ENCODE measurements at regions not wholly inside any gene's neighbourhood (a gene's known extent, or its start where the extent isn't known, plus 50 kb on each side); places are given as distances from the start of the nearest gene placed in this dataset.

DNA sequence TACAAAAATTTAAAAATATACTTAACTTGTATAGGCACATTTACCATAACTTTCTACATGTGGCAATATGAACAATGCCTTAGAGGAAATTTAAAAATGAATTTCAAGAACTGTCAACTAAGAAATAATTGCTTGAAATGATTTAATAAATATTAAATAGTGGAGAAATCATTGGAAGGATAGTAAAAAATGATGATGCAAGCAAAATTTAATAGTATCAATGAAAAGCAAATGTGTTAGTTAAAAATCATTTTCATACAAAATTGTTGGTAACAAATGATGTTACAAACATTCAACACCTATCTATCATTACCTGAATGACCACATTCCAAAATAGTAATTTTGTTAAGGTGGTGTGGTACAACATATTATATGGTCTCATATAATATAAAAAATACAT, 331.0 kb downstream of the HAO1 start:
- H3K9ac ChIP-seq (ENCODE audit: low read length), result no peak overlapping the region
- no peaks in the 10 kb centered on the region for H3K9me3 ChIP-seq (ENCODE audit: control insufficient read depth, low read depth, low read length)
- H3K36me3 ChIP-seq (ENCODE audit: control insufficient read depth, low read depth, low read length), result no peaks in the 10 kb centered on the region
- H3K4me3 ChIP-seq (ENCODE audit: low read length), result no peak overlapping the region
- H3K27me3 ChIP-seq (ENCODE audit: control insufficient read depth, insufficient read depth, low read length), result no peaks in the 10 kb centered on the region
- H3K27ac ChIP-seq (ENCODE audit: low read length), result no peak overlapping the region
- no peaks in the 10 kb centered on the region for H3K4me1 ChIP-seq (ENCODE audit: control insufficient read depth, low read depth, low read length)

DNA sequence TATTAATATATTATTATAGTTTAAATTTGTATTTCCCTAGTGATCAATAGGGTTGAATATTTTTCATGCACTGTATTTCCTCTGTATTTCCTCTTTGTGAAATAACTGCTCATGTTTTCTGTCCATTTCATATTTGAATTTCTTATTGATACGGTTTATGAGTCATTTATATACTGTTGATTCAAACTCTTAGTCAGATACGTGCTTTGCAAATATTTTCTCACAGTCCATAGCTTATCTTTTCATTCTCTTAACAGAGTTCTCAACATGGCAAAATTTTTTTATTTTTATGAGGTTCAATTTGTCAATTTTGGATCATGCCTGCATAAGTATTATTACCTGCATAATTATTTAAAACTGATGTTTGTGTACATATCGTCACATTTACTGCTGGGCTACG, 329.6 kb downstream of the HAO1 start:
- H3K36me3 ChIP-seq (ENCODE audit: control insufficient read depth, low read depth, low read length), result no peaks in the 10 kb centered on the region

DNA sequence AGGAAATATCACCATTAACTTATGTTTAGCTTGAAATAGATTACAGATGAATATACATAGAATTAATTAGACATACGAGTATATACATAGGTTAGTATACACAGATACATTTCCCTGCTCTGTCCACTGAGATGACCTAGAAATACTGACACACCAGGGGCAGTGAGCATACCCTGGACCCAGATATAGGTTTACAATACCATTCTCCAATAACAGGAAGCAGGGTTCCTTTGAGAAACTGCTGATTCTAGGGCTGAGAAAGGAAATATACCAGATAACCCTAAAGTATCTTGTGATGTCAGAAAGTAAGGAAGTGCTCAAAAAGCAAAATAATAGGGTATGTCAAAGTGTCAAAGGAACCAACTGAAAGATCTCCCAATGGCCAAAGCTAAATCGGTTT, 322.5 kb downstream of the HAO1 start:
- Histone ChIP-seq H3K27me3 (ENCODE audit: control insufficient read depth, insufficient read depth, low read length) (no peaks in the 10 kb centered on the region), H3K36me3 (ENCODE audit: control insufficient read depth, low read depth, low read length) (no peaks in the 10 kb centered on the region)

More for the DNA sequence above, 329.6 kb downstream of the HAO1 start:
- no peak overlapping the region for H3K9ac ChIP-seq (ENCODE audit: low read length)
- H3K4me1 ChIP-seq (ENCODE audit: control insufficient read depth, low read depth, low read length), result no peaks in the 10 kb centered on the region
- no peak overlapping the region for H3K27ac ChIP-seq (ENCODE audit: low read length)
- no peaks in the 10 kb centered on the region for H3K9me3 ChIP-seq (ENCODE audit: control insufficient read depth, low read depth, low read length)
- no peak overlapping the region for H3K4me3 ChIP-seq (ENCODE audit: low read length)
- no peaks in the 10 kb centered on the region for H3K27me3 ChIP-seq (ENCODE audit: control insufficient read depth, insufficient read depth, low read length)

DNA sequence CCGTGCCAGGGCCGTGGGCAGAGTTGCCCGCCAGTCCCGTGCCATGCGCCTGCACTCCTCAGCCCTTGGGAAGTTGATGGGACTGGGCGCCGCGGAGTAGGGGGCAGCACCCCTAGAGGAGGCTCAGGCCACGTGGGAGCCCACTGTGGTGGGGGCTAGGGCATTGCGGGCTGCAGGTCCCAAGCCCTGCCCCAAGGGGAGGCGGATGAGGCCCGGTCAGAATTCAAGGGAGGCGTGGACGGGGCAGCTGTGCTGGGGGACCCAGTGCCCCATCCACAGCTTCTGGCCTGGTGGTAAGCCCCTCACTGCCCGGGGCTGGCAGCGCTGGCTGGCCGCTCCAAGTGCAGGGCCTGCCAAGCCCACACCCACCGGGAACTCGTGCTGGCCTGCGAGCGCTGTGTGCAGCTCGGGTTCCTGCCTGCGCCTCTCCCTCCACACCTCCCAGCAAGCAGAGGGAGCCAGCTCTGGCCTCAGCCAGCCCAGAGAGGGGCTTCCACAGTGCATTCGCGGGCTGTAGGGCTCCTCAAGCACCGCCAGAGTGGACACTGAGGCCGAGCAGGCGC, 317.8 kb downstream of the HAO1 start:
- Histone ChIP-seq H3K9me3 (ENCODE audit: control insufficient read depth, low read depth, low read length) (no peaks in the 10 kb centered on the region), H3K36me3 (ENCODE audit: control insufficient read depth, low read depth, low read length) (no peaks in the 10 kb centered on the region), H3K9ac (ENCODE audit: low read length) (no peak overlapping the region), H3K27ac (ENCODE audit: low read length) (no peak overlapping the region), H3K27me3 (ENCODE audit: control insufficient read depth, insufficient read depth, low read length) (no peaks in the 10 kb centered on the region), H3K4me3 (ENCODE audit: low read length) (no peak overlapping the region), H3K4me1 (ENCODE audit: control insufficient read depth, low read depth, low read length) (no peaks in the 10 kb centered on the region)

More for the DNA sequence above, 322.5 kb downstream of the HAO1 start:
- no peak overlapping the region for H3K9ac ChIP-seq (ENCODE audit: low read length)
- H3K4me3 ChIP-seq (ENCODE audit: low read length), result no peak overlapping the region
- no peak overlapping the region for H3K27ac ChIP-seq (ENCODE audit: low read length)
- no peaks in the 10 kb centered on the region for H3K4me1 ChIP-seq (ENCODE audit: control insufficient read depth, low read depth, low read length)
- H3K9me3 ChIP-seq (ENCODE audit: control insufficient read depth, low read depth, low read length), result no peaks in the 10 kb centered on the region

DNA sequence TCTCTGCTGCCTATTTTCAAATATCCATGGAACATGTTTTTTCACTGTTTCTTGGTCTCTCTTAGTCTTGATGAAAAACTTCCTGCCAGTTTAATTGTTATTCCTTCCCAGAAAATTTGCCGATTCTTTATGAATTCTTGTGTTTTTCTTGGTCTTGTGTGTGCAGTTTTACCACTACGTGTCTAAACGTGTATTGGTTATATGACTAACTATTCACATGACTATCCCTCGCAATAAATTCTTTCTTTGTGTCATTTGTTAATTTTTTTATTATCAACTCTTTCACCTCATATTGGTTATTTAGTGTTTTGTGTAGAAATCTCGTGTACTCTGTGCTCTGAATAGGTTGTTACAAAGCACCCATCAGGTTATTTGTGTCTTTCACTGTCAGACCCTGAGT, 315.4 kb downstream of the HAO1 start:
- H3K9ac ChIP-seq (ENCODE audit: low read length), result no peak overlapping the region
- H3K27ac ChIP-seq (ENCODE audit: low read length), result no peak overlapping the region
- no peaks in the 10 kb centered on the region for H3K9me3 ChIP-seq (ENCODE audit: control insufficient read depth, low read depth, low read length)
- H3K36me3 ChIP-seq (ENCODE audit: control insufficient read depth, low read depth, low read length), result no peaks in the 10 kb centered on the region
- H3K27me3 ChIP-seq (ENCODE audit: control insufficient read depth, insufficient read depth, low read length), result no peaks in the 10 kb centered on the region
- no peak overlapping the region for H3K4me3 ChIP-seq (ENCODE audit: low read length)
- H3K4me1 ChIP-seq (ENCODE audit: control insufficient read depth, low read depth, low read length), result no peaks in the 10 kb centered on the region

DNA sequence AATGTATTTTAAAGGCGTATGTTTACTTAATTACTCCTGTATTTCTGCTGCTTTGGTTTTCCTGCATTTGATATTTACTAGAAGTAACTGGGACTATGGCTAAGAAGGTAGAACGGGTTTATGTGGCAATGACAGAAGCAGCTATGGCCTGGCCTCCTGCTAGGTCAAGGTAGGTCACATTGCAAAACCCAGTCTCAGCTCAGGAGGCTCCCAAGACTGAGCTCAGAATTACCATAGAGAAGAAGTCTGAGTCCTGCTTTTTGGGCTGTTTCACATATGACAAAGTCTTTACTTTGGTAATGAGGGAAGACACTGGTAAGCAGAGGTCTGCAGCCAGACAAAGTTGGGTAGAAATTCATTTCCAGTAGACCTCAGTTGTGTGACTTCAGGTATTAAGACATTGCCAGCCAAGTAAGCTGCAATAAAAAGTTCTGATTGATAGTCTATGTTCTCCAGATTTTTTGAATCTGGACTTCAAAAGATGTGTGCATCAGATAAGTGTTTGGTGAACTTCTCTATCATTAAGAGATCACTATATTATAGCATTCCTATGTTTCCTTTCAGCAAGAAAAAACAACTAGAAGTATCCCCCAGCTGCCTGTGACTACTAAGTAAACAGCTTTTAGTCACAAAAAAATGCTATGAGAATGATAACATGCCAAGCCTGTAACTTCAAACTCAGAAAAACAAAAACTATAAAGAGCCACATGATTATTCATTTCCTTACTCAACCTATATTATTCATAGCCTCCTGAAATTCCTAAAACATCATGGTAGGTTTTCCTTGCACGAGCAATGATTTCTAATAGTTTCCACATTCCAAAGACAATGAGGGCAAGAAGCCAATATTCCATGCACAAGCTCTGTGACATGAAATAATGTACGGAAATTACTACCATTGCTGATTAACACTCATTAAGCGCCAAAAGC, 312.3 kb downstream of the HAO1 start:
- Histone ChIP-seq H3K27me3 (ENCODE audit: control insufficient read depth, insufficient read depth, low read length) (no peaks in the 10 kb centered on the region), H3K4me3 (ENCODE audit: low read length) (no peak overlapping the region), H3K27ac (ENCODE audit: low read length) (no peak overlapping the region), H3K9ac (ENCODE audit: low read length) (no peak overlapping the region), H3K9me3 (ENCODE audit: control insufficient read depth, low read depth, low read length) (no peaks in the 10 kb centered on the region), H3K4me1 (ENCODE audit: control insufficient read depth, low read depth, low read length) (no peaks in the 10 kb centered on the region), H3K36me3 (ENCODE audit: control insufficient read depth, low read depth, low read length) (no peaks in the 10 kb centered on the region)

DNA sequence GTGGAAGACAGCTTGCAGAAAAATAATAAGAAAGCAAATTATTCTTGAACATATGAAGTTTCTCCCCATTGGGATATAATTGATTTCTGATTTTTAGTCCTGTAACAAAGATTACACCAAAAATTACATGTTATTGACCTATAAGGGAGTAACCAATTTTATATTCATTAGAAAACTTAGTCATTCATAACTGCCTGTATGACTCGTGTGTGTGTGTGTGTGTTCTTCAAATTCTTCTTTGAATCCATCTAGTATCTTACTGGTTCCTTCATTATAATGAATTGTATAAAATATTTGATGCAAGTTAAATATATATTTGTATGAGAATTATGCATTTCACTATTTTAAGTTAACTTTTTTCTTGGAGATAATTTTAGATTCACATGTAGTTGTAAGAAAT, 310.4 kb downstream of the HAO1 start:
- Histone ChIP-seq H3K4me1 (ENCODE audit: control insufficient read depth, low read depth, low read length) (no peaks in the 10 kb centered on the region), H3K9ac (ENCODE audit: low read length) (no peak overlapping the region), H3K9me3 (ENCODE audit: control insufficient read depth, low read depth, low read length) (no peaks in the 10 kb centered on the region), H3K4me3 (ENCODE audit: low read length) (no peak overlapping the region), H3K27me3 (ENCODE audit: control insufficient read depth, insufficient read depth, low read length) (no peaks in the 10 kb centered on the region), H3K27ac (ENCODE audit: low read length) (no peak overlapping the region), H3K36me3 (ENCODE audit: control insufficient read depth, low read depth, low read length) (no peaks in the 10 kb centered on the region)

DNA sequence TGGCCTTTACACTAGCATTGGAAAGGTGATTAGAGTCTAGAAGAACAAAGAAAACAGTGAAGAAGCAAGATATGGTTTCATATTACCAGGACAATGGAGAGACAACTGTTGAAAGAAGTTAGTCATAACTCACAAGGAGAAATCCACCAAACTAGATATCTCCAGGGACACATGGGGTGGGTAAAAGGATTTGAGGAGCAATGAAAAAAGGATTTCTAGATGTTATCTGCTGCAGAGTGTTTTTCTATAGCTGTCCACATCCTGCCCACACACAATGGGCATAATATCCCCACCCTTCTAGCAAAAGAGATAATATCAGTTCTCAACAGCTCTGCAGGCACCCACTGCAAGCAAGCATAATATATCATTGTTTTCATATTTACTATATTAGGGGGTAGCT, 303.1 kb downstream of the HAO1 start:
- Histone ChIP-seq H3K27ac (ENCODE audit: low read length) (no peak overlapping the region), H3K36me3 (ENCODE audit: control insufficient read depth, low read depth, low read length) (no peaks in the 10 kb centered on the region), H3K4me3 (ENCODE audit: low read length) (no peak overlapping the region)

DNA sequence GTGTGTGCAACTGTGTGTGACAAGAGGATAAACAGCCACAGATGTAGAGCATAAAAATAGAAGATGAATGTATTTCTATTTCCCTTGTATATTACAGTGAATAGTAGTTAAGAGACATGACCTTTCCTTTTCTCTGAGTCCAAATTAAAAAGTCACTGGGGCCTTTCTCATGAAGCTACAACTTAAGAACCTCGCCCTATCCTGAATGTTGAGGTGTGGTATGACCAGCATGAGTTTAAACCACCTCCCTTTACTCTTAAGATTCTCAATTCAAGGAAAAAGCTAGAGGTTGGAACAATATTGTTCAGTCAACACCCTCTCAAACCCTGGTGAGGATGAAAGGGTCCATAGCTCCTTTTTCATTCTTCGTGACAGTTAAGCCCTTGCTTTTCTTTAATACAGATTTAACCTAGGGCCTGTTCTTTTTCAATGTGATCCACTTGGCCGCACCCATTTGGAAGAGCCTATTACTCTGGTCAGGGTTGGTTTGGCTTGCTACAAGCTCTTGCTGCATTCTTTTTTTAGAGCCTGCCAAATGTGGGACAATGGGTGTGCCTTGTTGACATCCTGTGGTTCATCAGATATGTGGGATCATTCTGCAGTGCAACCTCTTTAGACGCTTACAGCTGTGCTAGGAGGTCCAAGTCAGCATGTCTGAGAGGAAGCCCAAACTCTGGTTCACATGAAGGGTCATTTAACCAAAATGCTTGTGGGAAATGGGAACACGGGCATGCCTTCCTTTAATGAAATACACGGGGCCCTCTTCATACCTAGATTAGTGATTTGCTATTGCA, 290.0 kb downstream of the HAO1 start:
- H3K9ac ChIP-seq (ENCODE audit: low read length), result no peak overlapping the region
- H3K36me3 ChIP-seq (ENCODE audit: control insufficient read depth, low read depth, low read length), result no peaks in the 10 kb centered on the region
- no peaks in the 10 kb centered on the region for H3K9me3 ChIP-seq (ENCODE audit: control insufficient read depth, low read depth, low read length)
- no peaks in the 10 kb centered on the region for H3K27me3 ChIP-seq (ENCODE audit: control insufficient read depth, insufficient read depth, low read length)
- no peak overlapping the region for H3K27ac ChIP-seq (ENCODE audit: low read length)
- H3K4me3 ChIP-seq (ENCODE audit: low read length), result no peak overlapping the region
- H3K4me1 ChIP-seq (ENCODE audit: control insufficient read depth, low read depth, low read length), result no peaks in the 10 kb centered on the region

More for the DNA sequence above, 303.1 kb downstream of the HAO1 start:
- peaks cover 5% of the 10 kb centered on the region for H3K4me1 ChIP-seq (ENCODE audit: control insufficient read depth, low read depth, low read length)
- H3K9ac ChIP-seq (ENCODE audit: low read length), result no peak overlapping the region
- no peaks in the 10 kb centered on the region for H3K27me3 ChIP-seq (ENCODE audit: control insufficient read depth, insufficient read depth, low read length)
- no peaks in the 10 kb centered on the region for H3K9me3 ChIP-seq (ENCODE audit: control insufficient read depth, low read depth, low read length)

DNA sequence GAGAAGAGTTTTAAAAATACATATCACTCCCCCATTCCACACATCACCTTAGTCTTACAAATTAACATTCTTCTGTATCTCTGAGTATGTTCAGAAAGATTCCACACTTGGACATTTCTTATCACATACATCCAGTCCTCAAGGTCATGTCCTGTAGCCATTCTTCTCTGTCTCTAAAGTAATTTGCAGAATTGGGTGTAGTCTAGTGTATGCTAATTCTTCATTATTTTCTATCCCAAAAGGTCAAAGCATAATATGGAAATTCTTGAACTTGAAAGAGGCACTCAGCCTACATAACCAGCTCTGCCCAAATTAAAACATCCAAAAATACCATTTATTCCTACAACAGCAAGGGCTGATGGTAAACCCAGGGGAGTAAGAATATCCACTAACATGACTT, 286.0 kb downstream of the HAO1 start:
- no peaks in the 10 kb centered on the region for H3K27me3 ChIP-seq (ENCODE audit: control insufficient read depth, insufficient read depth, low read length)
- H3K9me3 ChIP-seq (ENCODE audit: control insufficient read depth, low read depth, low read length), result no peaks in the 10 kb centered on the region
- H3K9ac ChIP-seq (ENCODE audit: low read length), result no peak overlapping the region
- H3K36me3 ChIP-seq (ENCODE audit: control insufficient read depth, low read depth, low read length), result no peaks in the 10 kb centered on the region
- H3K4me3 ChIP-seq (ENCODE audit: low read length), result no peak overlapping the region
- H3K4me1 ChIP-seq (ENCODE audit: control insufficient read depth, low read depth, low read length), result no peaks in the 10 kb centered on the region
- no peak overlapping the region for H3K27ac ChIP-seq (ENCODE audit: low read length)

DNA sequence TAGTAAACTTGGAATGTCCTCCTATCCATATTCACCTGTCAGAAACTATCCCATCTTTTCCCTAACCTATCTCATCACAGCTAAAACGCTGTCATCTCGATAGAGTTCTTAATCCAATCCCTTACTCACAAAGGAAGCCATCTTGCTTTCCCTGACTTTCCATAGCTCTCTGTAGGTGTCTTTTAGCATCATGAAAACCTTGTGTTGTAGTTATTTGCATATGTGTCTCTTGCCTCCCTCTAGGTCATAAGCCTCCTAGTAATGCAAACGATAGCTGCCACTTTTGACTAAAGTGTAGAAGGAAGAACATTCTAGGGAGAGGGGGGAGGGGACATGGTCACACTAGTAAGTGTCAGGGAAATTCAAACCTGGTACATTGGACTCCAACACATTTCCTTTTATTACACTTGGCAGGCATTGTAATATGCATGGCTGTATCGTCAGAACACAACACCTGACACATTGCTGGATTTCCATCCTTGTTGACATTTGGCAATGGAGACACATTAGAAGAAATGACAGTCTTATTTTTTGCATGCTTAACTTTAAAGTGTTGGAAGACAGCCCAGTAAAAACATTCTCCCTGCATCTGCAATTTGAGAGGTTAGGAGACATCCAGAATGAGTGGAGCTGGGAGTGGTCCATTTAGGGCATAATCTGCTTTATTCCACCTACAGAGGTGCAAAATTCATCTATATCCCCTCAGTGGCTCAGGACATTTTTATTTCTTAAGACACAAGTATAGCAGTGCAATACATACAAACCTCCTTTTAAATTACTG, 283.4 kb downstream of the HAO1 start:
- no peaks in the 10 kb centered on the region for H3K27me3 ChIP-seq (ENCODE audit: control insufficient read depth, insufficient read depth, low read length)
- H3K36me3 ChIP-seq (ENCODE audit: control insufficient read depth, low read depth, low read length), result no peaks in the 10 kb centered on the region
- no peak overlapping the region for H3K4me3 ChIP-seq (ENCODE audit: low read length)
- H3K27ac ChIP-seq (ENCODE audit: low read length), result no peak overlapping the region
- H3K9ac ChIP-seq (ENCODE audit: low read length), result no peak overlapping the region
- no peaks in the 10 kb centered on the region for H3K9me3 ChIP-seq (ENCODE audit: control insufficient read depth, low read depth, low read length)
- H3K4me1 ChIP-seq (ENCODE audit: control insufficient read depth, low read depth, low read length), result no peaks in the 10 kb centered on the region

Measured in iPS-18a (cell line).